Naive thymus-derived CD4-positive, alpha-beta T cell (primary cell): ENCODE measurements at regions not wholly inside any gene's neighbourhood (a gene's known extent, or its start where the extent isn't known, plus 50 kb on each side); places are given as distances from the start of the nearest gene placed in this dataset.
"Not testable (repeated sequence)": the region's sequence is repeated elsewhere in the genome, so short reads cannot be mapped to it uniquely, and the experiment has no call there.

Experiments used
- ATAC-seq: fragments of 150-1000 bp; cut with Tn5 transposase; 2 replicates; pipeline ENCODE4 v1.10.0; 2021; ENCODE audit warnings: mild to moderate bottlenecking, moderate library complexity
- CTCF ChIA-PET: fragments of 350-600 bp; sonication (Branson Sonifier 250); formaldehyde crosslinking; loops from one replicate; lab custom pipeline; 2021; ENCODE audit warnings: antibody characterized with exemption; lab: Charles Lee
- POLR2A ChIA-PET: fragments of 350-600 bp; sonication (Branson Sonifier 250); formaldehyde crosslinking; loops from one replicate; lab custom pipeline; 2021; ENCODE audit warnings: antibody characterized with exemption, inconsistent platforms; lab: Charles Lee
- DNase-seq, 9 donors: peaks; one replicate each; pipeline versions ENCODE4 v3.0.0 to v3.0.0-alpha.2; 2020 to 2022; ENCODE audit warnings: mixed read lengths in 1 of 9
- H3K27ac ChIP-seq: one replicate; pipeline ENCODE4 v1.7.0; 2013; ENCODE audit warnings: mild to moderate bottlenecking, low read depth, low read length, moderate library complexity
- H3K27me3 ChIP-seq, 2 donors: one replicate each; pipeline ENCODE4 v1.7.0; 2013; ENCODE audit warnings: low read length in 2 of 2, mild to moderate bottlenecking in 2 of 2, moderate library complexity in 2 of 2; ENCODE audit not compliant: control insufficient read depth in 2 of 2, insufficient read depth in 2 of 2
- H3K36me3 ChIP-seq, 3 experiments: 1 replicate in 2 of 3; 2 replicates in 1 of 3; pipeline ENCODE4 v1.7.0; 2013; ENCODE audit warnings: low read length in 3 of 3, mild to moderate bottlenecking in 3 of 3, moderate library complexity in 1 of 3; ENCODE audit not compliant: insufficient read depth in 3 of 3, control insufficient read depth in 2 of 3
- H3K4me1 ChIP-seq, 2 donors: one replicate each; pipeline ENCODE4 v1.7.0; 2013; ENCODE audit warnings: low read length in 2 of 2, mild to moderate bottlenecking in 2 of 2, moderate library complexity in 1 of 2; ENCODE audit not compliant: control insufficient read depth in 2 of 2, insufficient read depth in 2 of 2
- H3K4me3 ChIP-seq: 2 replicates; pipeline ENCODE4 v1.7.0; 2013; ENCODE audit warnings: mild to moderate bottlenecking, low read length
- H3K9me3 ChIP-seq, 3 experiments: 1 replicate in 2 of 3; 2 replicates in 1 of 3; pipeline ENCODE4 v1.7.0; 2013; ENCODE audit warnings: low read length in 3 of 3; ENCODE audit not compliant: control insufficient read depth in 2 of 3
- H3K27ac Mint-ChIP-seq, 9 donors: one replicate each; pipeline ENCODE4 v1.8.0; 2020 to 2022; ENCODE audit warnings: mixed read lengths in 9 of 9, mild to moderate bottlenecking in 8 of 9, moderate library complexity in 5 of 9, inconsistent platforms in 2 of 9
- H3K27me3 Mint-ChIP-seq, 5 donors: one replicate each; pipeline ENCODE4 v1.8.0; 2021 to 2022; ENCODE audit warnings: mixed read lengths in 5 of 5, mild to moderate bottlenecking in 1 of 5
- H3K36me3 Mint-ChIP-seq, 5 donors: one replicate each; pipeline ENCODE4 v1.8.0; 2020 to 2022; ENCODE audit warnings: mixed read lengths in 5 of 5, mild to moderate bottlenecking in 3 of 5, inconsistent platforms in 1 of 5
- H3K4me1 Mint-ChIP-seq, 7 donors: one replicate each; pipeline ENCODE4 v1.8.0; 2020 to 2022; ENCODE audit warnings: mixed read lengths in 7 of 7, mild to moderate bottlenecking in 3 of 7, inconsistent platforms in 1 of 7
- H3K4me3 Mint-ChIP-seq, 10 donors: one replicate each; pipeline ENCODE4 v1.8.0; 2020 to 2022; ENCODE audit warnings: mild to moderate bottlenecking in 10 of 10, mixed read lengths in 10 of 10, moderate library complexity in 6 of 10, inconsistent platforms in 2 of 10
- H3K9me3 Mint-ChIP-seq, 11 donors: one replicate each; pipeline ENCODE4 v1.8.0; 2020 to 2022; ENCODE audit warnings: mixed read lengths in 11 of 11, mild to moderate bottlenecking in 4 of 11, inconsistent platforms in 1 of 11, moderate library complexity in 1 of 11
- intact Hi-C, 2 donors: fragments of 100-400 bp; cut with micrococcal nuclease; formaldehyde crosslinking; loops; one replicate each; pipeline ENCODE4 v1.15.1; 2023

- DNase-seq (peak in 1 of 9 donors; percentile 7), ATAC-seq (peak; percentile 24)
- ChIA-PET CTCF (no interaction called here), POLR2A (no interaction called here)
- Mint-ChIP-seq H3K27me3 (peaks cover 39 to 68% (median 46%) of the 10 kb centered on the region in 5 donors), H3K4me1 (peaks cover 0 to 9% (median 4%) of the 10 kb centered on the region in 7 donors), H3K36me3 (no peaks in the 10 kb centered on the region), H3K4me3 (peak overlapping the region in 5 of 10 donors; percentile 44 to 72 (median 51)), H3K9me3 (peaks cover 0 to 1% (median 0%) of the 10 kb centered on the region in 11 donors), H3K27ac (no peak overlapping the region)
- no peaks in the 10 kb centered on the region for H3K27me3 ChIP-seq
- no peaks in the 10 kb centered on the region for H3K36me3 ChIP-seq
- H3K27ac ChIP-seq: no peak overlapping the region
- H3K4me3 ChIP-seq: no peak overlapping the region
- no peaks in the 10 kb centered on the region for H3K9me3 ChIP-seq
- no peaks in the 10 kb centered on the region for H3K4me1 ChIP-seq
- intact Hi-C loops: no loop called here
Measured at GRCh38 chr1:112849425-112850033, 106.5 kb downstream of the SLC16A1 start.

GRCh38 chr1:112841825-112842224 is 114.2 kb downstream of the SLC16A1 start:
- Mint-ChIP-seq H3K4me3 (no peak overlapping the region), H3K27ac (no peak overlapping the region), H3K36me3 (peaks cover 0 to 4% (median 0%) of the 10 kb centered on the region in 5 donors), H3K9me3 (no peaks in the 10 kb centered on the region), H3K4me1 (peaks cover 0 to 31% (median 16%) of the 10 kb centered on the region in 7 donors), H3K27me3 (peaks cover 8 to 34% (median 11%) of the 10 kb centered on the region in 5 donors)
- no peaks in the 10 kb centered on the region for H3K36me3 ChIP-seq
- no peaks in the 10 kb centered on the region for H3K27me3 ChIP-seq
- intact Hi-C loops: no loop called here
- POLR2A ChIA-PET: no interaction called here
- peak; percentile 31 for ATAC-seq
- no peaks in the 10 kb centered on the region for H3K9me3 ChIP-seq
- H3K4me3 ChIP-seq: no peak overlapping the region
- H3K4me1 ChIP-seq: peaks cover 9 to 11% of the 10 kb centered on the region in 2 donors
- CTCF ChIA-PET: interaction anchor here (0.6 to 0.8 kb wide), 2 partner anchors 17 to 128 kb away, joined by 3 to 4 read pairs; no protein-coding TSS in a partner anchor
- H3K27ac ChIP-seq: no peak overlapping the region
- DNase-seq: no peak

GRCh38 chr1:112840631-112841624 is 115.1 kb downstream of the SLC16A1 start:
- Histone ChIP-seq H3K27ac (no peak overlapping the region), H3K4me3 (no peak overlapping the region), H3K36me3 (no peaks in the 10 kb centered on the region), H3K9me3 (no peaks in the 10 kb centered on the region), H3K4me1 (peaks cover 9 to 11% of the 10 kb centered on the region in 2 donors), H3K27me3 (no peaks in the 10 kb centered on the region)
- ChIA-PET CTCF (no interaction called here), POLR2A (no interaction called here)
- intact Hi-C loops: no loop called here
- Mint-ChIP-seq H3K9me3 (no peaks in the 10 kb centered on the region), H3K36me3 (peaks cover 0 to 4% (median 0%) of the 10 kb centered on the region in 5 donors), H3K4me3 (peak overlapping the region in 4 of 10 donors; percentile 19 to 60 (median 43)), H3K4me1 (peaks cover 0 to 31% (median 16%) of the 10 kb centered on the region in 7 donors), H3K27ac (no peak overlapping the region), H3K27me3 (peaks cover 8 to 31% (median 11%) of the 10 kb centered on the region in 5 donors)
- no peak for DNase-seq
- ATAC-seq: peak; percentile 63

- no peaks in the 10 kb centered on the region for H3K36me3 ChIP-seq
- intact Hi-C loops: no loop called here
- Mint-ChIP-seq H3K9me3 (no peaks in the 10 kb centered on the region), H3K27ac (no peak overlapping the region), H3K36me3 (no peaks in the 10 kb centered on the region), H3K4me1 (peaks cover 0 to 24% (median 14%) of the 10 kb centered on the region in 7 donors), H3K27me3 (peaks cover 0 to 28% (median 0%) of the 10 kb centered on the region in 5 donors), H3K4me3 (no peak overlapping the region)
- ChIA-PET POLR2A (no interaction called here), CTCF (no interaction called here)
- ATAC-seq (no peak), DNase-seq (no peak)
- H3K27ac ChIP-seq: no peak overlapping the region
- H3K4me1 ChIP-seq: peaks cover 9 to 11% of the 10 kb centered on the region in 2 donors
- H3K9me3 ChIP-seq: no peaks in the 10 kb centered on the region
- no peak overlapping the region for H3K4me3 ChIP-seq
- no peaks in the 10 kb centered on the region for H3K27me3 ChIP-seq
Measured at GRCh38 chr1:112836642-112837041, 119.4 kb downstream of the SLC16A1 start.

GRCh38 chr1:112833806-112834205 is 118.7 kb upstream of the PPM1J start:
- Histone ChIP-seq H3K4me1 (no peaks in the 10 kb centered on the region), H3K27ac (no peak overlapping the region), H3K36me3 (no peaks in the 10 kb centered on the region), H3K4me3 (no peak overlapping the region), H3K27me3 (no peaks in the 10 kb centered on the region), H3K9me3 (no peaks in the 10 kb centered on the region)
- DNase-seq (no peak), ATAC-seq (no peak)
- Mint-ChIP-seq H3K27me3 (peaks cover 0 to 26% (median 0%) of the 10 kb centered on the region in 5 donors), H3K4me1 (peaks cover 0 to 5% (median 0%) of the 10 kb centered on the region in 7 donors), H3K4me3 (no peak overlapping the region), H3K9me3 (no peaks in the 10 kb centered on the region), H3K27ac (no peak overlapping the region), H3K36me3 (no peaks in the 10 kb centered on the region)
- ChIA-PET POLR2A (no interaction called here), CTCF (no interaction called here)
- intact Hi-C loops: no loop called here

- H3K27ac Mint-ChIP-seq, H3K4me3 Mint-ChIP-seq, POLR2A ChIA-PET, CTCF ChIA-PET, H3K9me3 Mint-ChIP-seq, H3K4me3 ChIP-seq, H3K27me3 ChIP-seq, H3K9me3 ChIP-seq, DNase-seq, H3K4me1 ChIP-seq, intact Hi-C loops, H3K4me1 Mint-ChIP-seq, ATAC-seq, H3K36me3 ChIP-seq, H3K27ac ChIP-seq, H3K36me3 Mint-ChIP-seq: not testable (repeated sequence)
- H3K27me3 Mint-ChIP-seq: peaks cover 0 to 32% (median 0%) of the 10 kb centered on the region in 5 donors
Measured at GRCh38 chr1:112832259-112832658, 117.1 kb upstream of the PPM1J start.
